ENCODE measurements at regions not wholly inside any gene's neighbourhood (a gene's known extent, or its start where the extent isn't known, plus 50 kb on each side); places are given as distances from the start of the nearest gene placed in this dataset.

GRCh38 chr12:126994599-126994998, 1272.4 kb upstream of the TMEM132C start:
- Histone ChIP-seq H3K27me3 (ENCODE audit: control insufficient read depth in 3 of 3, insufficient read depth in 3 of 3, low read length in 2 of 3) (no peaks in the 10 kb centered on the region), H3K27ac (ENCODE audit: low read depth in 1 of 2, low read length in 1 of 2) (no peak overlapping the region), H3K9me3 (ENCODE audit: control insufficient read depth in 4 of 4, insufficient read depth in 3 of 4, low read length in 3 of 4) (peaks cover 0 to 3% (median 1%) of the 10 kb centered on the region in 4 donors), H3K4me3 (no peak overlapping the region), H3K36me3 (ENCODE audit: control insufficient read depth in 4 of 4, insufficient read depth in 4 of 4, low read length in 4 of 4) (no peaks in the 10 kb centered on the region), H3K4me1 (ENCODE audit: control insufficient read depth in 5 of 5, insufficient read depth in 5 of 5, low read length in 5 of 5) (no peaks in the 10 kb centered on the region), H3K9ac (ENCODE audit: insufficient read depth in 1 of 2, low read length in 2 of 2) (no peak overlapping the region)
- WGBS, 2 donors: 72 to 79% methylated on average over 4 of the region's 4 CpGs
- no peak for DNase-seq
- no peak for ATAC-seq (ENCODE audit: insufficient read depth, low FRiP score)
- TF ChIP-seq CTCF (IDR thresholded peaks at IDR 0.05; ENCODE audit: control extremely low read depth, extremely low read depth): no peak

GRCh38 chr12:126998031-126998430, 1268.9 kb upstream of the TMEM132C start:
- Histone ChIP-seq H3K9ac (ENCODE audit: insufficient read depth in 1 of 2, low read length in 2 of 2) (no peak overlapping the region), H3K4me3 (no peak overlapping the region), H3K27me3 (ENCODE audit: control insufficient read depth in 3 of 3, insufficient read depth in 3 of 3, low read length in 2 of 3) (no peaks in the 10 kb centered on the region), H3K4me1 (ENCODE audit: control insufficient read depth in 5 of 5, insufficient read depth in 5 of 5, low read length in 5 of 5) (no peaks in the 10 kb centered on the region), H3K9me3 (ENCODE audit: control insufficient read depth in 4 of 4, insufficient read depth in 3 of 4, low read length in 3 of 4) (peaks cover 0 to 3% (median 0%) of the 10 kb centered on the region in 4 donors), H3K36me3 (ENCODE audit: control insufficient read depth in 4 of 4, insufficient read depth in 4 of 4, low read length in 4 of 4) (no peaks in the 10 kb centered on the region), H3K27ac (ENCODE audit: low read depth in 1 of 2, low read length in 1 of 2) (no peak overlapping the region)
- TF ChIP-seq CTCF (IDR thresholded peaks at IDR 0.05; ENCODE audit: control extremely low read depth, extremely low read depth): no peak
- 88 to 90% methylated on average over 4 of the region's 4 CpGs for WGBS, 2 donors
- DNase-seq: no peak
- no peak for ATAC-seq (ENCODE audit: insufficient read depth, low FRiP score)

DNA sequence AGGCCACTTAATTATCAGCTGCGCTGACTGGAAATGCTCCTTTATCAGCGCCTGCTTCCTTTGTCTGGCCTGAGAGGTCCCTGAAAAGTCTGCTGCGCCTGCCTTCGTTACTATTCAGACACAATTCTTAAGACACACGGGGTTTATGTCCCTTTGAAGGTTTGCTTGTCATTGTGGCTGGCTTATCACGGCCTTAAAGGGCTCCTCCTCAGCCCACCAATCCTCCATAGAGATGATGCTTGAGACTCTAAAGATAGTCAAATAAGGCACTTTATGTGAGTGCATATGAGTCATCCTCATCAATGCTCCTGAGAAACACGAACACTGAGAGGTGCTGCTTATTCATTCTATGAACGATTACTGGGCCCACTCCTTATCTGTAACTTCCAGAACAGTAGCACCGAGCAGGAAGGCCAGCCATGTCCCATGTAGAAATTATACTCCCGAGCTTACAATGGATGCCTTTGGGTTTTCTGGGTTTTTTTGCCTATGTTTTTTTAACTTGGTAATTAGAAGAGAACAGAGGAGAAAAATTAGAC, 1268.2 kb upstream of the TMEM132C start:
- no peak overlapping the region for H3K4me3 ChIP-seq
- ATAC-seq (ENCODE audit: insufficient read depth, low FRiP score) (no peak), DNase-seq (no peak)
- 39 to 49% methylated on average over 10 of the region's 10 CpGs for WGBS, 2 donors
- H3K9ac ChIP-seq (ENCODE audit: insufficient read depth in 1 of 2, low read length in 2 of 2): no peak overlapping the region
- no peak for TF ChIP-seq CTCF (IDR thresholded peaks at IDR 0.05; ENCODE audit: control extremely low read depth, extremely low read depth)
- H3K27me3 ChIP-seq (ENCODE audit: control insufficient read depth in 3 of 3, insufficient read depth in 3 of 3, low read length in 2 of 3): no peaks in the 10 kb centered on the region
- H3K4me1 ChIP-seq (ENCODE audit: control insufficient read depth in 5 of 5, insufficient read depth in 5 of 5, low read length in 5 of 5): no peaks in the 10 kb centered on the region
- H3K36me3 ChIP-seq (ENCODE audit: control insufficient read depth in 4 of 4, insufficient read depth in 4 of 4, low read length in 4 of 4): no peaks in the 10 kb centered on the region
- no peak overlapping the region for H3K27ac ChIP-seq (ENCODE audit: low read depth in 1 of 2, low read length in 1 of 2)
- peaks cover 0 to 3% (median 0%) of the 10 kb centered on the region in 4 donors for H3K9me3 ChIP-seq (ENCODE audit: control insufficient read depth in 4 of 4, insufficient read depth in 3 of 4, low read length in 3 of 4)

DNA sequence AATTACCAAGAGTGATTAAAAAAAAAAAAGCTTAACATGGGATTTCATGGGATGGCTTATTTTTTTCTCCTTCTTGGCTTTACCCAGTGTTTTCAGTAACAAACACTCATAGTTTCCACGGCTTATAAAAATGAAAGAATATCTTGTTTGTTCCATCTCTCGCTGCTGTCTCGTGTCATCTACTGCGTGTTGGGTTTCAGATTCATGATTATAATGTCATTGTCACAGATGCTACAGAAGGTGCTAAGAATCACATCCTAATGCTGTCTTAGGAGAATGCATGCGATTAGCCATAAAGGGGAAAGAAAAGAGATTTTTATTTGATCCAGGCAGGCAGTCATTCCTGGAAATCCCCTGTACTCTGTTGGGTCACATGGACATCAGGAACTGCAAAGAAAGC, 1267.6 kb upstream of the TMEM132C start:
- no peak for ATAC-seq (ENCODE audit: insufficient read depth, low FRiP score)
- Histone ChIP-seq H3K27ac (ENCODE audit: low read depth in 1 of 2, low read length in 1 of 2) (no peak overlapping the region), H3K9ac (ENCODE audit: insufficient read depth in 1 of 2, low read length in 2 of 2) (no peak overlapping the region), H3K4me1 (ENCODE audit: control insufficient read depth in 5 of 5, insufficient read depth in 5 of 5, low read length in 5 of 5) (no peaks in the 10 kb centered on the region), H3K4me3 (no peak overlapping the region), H3K27me3 (ENCODE audit: control insufficient read depth in 3 of 3, insufficient read depth in 3 of 3, low read length in 2 of 3) (no peaks in the 10 kb centered on the region), H3K36me3 (ENCODE audit: control insufficient read depth in 4 of 4, insufficient read depth in 4 of 4, low read length in 4 of 4) (no peaks in the 10 kb centered on the region), H3K9me3 (ENCODE audit: control insufficient read depth in 4 of 4, insufficient read depth in 3 of 4, low read length in 3 of 4) (peaks cover 0 to 3% (median 0%) of the 10 kb centered on the region in 4 donors)
- WGBS, 2 donors: 90 to 93% methylated on average over 5 of the region's 5 CpGs
- DNase-seq: no peak
- TF ChIP-seq CTCF (IDR thresholded peaks at IDR 0.05; ENCODE audit: control extremely low read depth, extremely low read depth): no peak
